ENCODE measurements at regions not wholly inside any gene's neighbourhood (a gene's known extent, or its start where the extent isn't known, plus 50 kb on each side); places are given as distances from the start of the nearest gene placed in this dataset.

DNA sequence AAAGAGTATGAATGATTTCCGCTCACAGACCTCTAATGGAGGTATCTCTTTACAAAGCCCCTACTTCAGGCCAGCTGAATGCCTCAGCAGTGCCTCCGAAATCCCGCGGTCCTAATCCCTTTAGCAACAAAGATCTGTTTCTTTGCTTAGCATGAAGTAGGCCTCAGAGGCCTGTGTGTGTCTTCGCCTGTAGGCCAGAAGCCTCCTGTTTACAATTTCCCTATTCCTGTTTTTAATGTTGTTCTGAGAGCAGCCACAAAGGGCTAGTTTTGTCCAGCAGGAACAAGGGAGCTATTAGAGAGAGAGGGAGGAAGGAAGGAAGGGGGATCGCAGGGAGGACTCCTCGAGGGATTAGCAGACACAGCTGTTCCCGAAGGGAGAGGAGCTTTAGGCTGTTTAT is 166.4 kb upstream of the SPRY4 start:
- ATAC-seq, result peak in 2 of 4 donors; percentile 42 to 58
- H3K36me3 ChIP-seq, result no peaks in the 10 kb centered on the region
- no peak for DNase-seq
- TF ChIP-seq, protein P1, sequence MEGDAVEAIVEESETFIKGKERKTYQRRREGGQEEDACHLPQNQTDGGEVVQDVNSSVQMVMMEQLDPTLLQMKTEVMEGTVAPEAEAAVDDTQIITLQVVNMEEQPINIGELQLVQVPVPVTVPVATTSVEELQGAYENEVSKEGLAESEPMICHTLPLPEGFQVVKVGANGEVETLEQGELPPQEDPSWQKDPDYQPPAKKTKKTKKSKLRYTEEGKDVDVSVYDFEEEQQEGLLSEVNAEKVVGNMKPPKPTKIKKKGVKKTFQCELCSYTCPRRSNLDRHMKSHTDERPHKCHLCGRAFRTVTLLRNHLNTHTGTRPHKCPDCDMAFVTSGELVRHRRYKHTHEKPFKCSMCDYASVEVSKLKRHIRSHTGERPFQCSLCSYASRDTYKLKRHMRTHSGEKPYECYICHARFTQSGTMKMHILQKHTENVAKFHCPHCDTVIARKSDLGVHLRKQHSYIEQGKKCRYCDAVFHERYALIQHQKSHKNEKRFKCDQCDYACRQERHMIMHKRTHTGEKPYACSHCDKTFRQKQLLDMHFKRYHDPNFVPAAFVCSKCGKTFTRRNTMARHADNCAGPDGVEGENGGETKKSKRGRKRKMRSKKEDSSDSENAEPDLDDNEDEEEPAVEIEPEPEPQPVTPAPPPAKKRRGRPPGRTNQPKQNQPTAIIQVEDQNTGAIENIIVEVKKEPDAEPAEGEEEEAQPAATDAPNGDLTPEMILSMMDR (IDR thresholded peaks at IDR 0.05), result no peak
- TF ChIP-seq POLR2A (IDR thresholded peaks at IDR 0.05), result no peak
- H3K27ac ChIP-seq, result peak overlapping the region; percentile 26 to 72 (median 58)
- no peak overlapping the region for H3K4me3 ChIP-seq
- WGBS, 4 donors, result 48 to 60% (median 55%) methylated on average over 8 of the region's 8 CpGs
- H3K9me3 ChIP-seq, result no peaks in the 10 kb centered on the region
- intact Hi-C loops (cut with DNase I), result loop anchor here in 3 of 10 donors (5.0 kb wide), 4 partner anchors 49 to 134 kb away; no protein-coding TSS in a partner anchor
- peaks cover 0 to 50% (median 20%) of the 10 kb centered on the region in 12 donors for H3K4me1 ChIP-seq
- no peaks in the 10 kb centered on the region for H3K27me3 ChIP-seq

DNA sequence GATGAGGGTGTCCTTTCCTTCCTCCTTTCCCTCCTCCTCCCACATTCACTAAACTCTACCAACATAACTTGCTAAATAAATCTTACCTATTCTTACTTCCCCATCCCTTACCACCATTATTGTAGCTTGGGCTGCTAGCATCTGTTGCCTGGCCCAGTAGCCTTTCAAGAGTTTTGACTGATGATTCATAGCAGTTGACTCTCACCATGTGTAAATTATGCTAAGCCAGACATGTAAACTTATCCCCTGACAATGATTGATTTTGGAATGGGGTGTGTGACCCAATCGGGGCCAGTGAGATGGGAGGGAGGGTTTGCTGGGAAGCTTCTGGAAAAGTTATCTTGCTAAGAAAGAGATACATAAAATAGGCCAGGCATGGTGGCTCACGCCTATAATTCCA is 161.8 kb upstream of the SPRY4 start:
- ATAC-seq (no peak), DNase-seq (no peak)
- Histone ChIP-seq H3K27me3 (no peaks in the 10 kb centered on the region), H3K4me1 (peaks cover 0 to 13% (median 5%) of the 10 kb centered on the region in 12 donors), H3K9me3 (peaks cover 0 to 13% (median 0%) of the 10 kb centered on the region in 12 donors), H3K36me3 (no peaks in the 10 kb centered on the region), H3K4me3 (no peak overlapping the region), H3K27ac (no peak overlapping the region)
- TF ChIP-seq POLR2A (IDR thresholded peaks at IDR 0.05), result no peak
- TF ChIP-seq, protein P1 (IDR thresholded peaks at IDR 0.05), result no peak
- intact Hi-C loops (cut with DNase I), result no loop called here
- 78 to 88% (median 87%) methylated on average over 2 of the region's 2 CpGs for WGBS, 4 donors

DNA sequence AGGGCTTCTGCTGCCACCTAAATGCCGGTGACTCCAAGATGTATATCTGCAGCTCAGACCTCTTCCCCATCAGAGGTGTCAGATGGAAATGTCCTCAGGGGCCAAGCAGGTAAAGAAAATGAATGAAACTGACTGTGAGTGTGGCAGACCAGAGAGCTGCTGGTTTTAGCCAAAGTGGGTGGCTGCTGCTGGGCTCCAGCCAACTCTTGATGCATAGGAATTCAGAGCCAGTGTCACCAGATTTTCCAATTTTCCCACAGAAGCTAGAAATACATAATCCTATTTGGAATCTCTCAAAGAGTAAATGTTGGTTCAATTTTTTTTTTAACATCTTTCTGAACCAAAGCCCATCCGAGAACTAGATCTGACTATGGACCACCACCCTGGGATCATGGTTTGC is 161.2 kb upstream of the SPRY4 start:
- TF ChIP-seq, protein P1 (IDR thresholded peaks at IDR 0.05), result no peak
- no peak for TF ChIP-seq POLR2A (IDR thresholded peaks at IDR 0.05)
- peaks cover 0 to 13% (median 0%) of the 10 kb centered on the region in 12 donors for H3K9me3 ChIP-seq
- H3K27me3 ChIP-seq, result no peaks in the 10 kb centered on the region
- intact Hi-C loops (cut with DNase I), result no loop called here
- DNase-seq (no peak), ATAC-seq (no peak)
- 77 to 99% (median 93%) methylated on average over 2 of the region's 2 CpGs for WGBS, 4 donors
- no peaks in the 10 kb centered on the region for H3K36me3 ChIP-seq
- H3K4me1 ChIP-seq, result peaks cover 0 to 8% (median under 1%) of the 10 kb centered on the region in 12 donors
- no peak overlapping the region for H3K27ac ChIP-seq
- H3K4me3 ChIP-seq, result no peak overlapping the region

- Histone ChIP-seq H3K27ac (no peak overlapping the region), H3K4me1 (no peaks in the 10 kb centered on the region), H3K27me3 (no peaks in the 10 kb centered on the region), H3K4me3 (no peak overlapping the region), H3K9me3 (peaks cover 0 to 13% (median 0%) of the 10 kb centered on the region in 12 donors), H3K36me3 (no peaks in the 10 kb centered on the region)
- WGBS, 4 donors, result 81 to 92% (median 91%) methylated on average over 2 of the region's 2 CpGs
- TF ChIP-seq, protein P1 (IDR thresholded peaks at IDR 0.05), result no peak
- TF ChIP-seq POLR2A (IDR thresholded peaks at IDR 0.05), result no peak
- intact Hi-C loops (cut with DNase I), result no loop called here
- ATAC-seq (no peak), DNase-seq (no peak)
Observed at GRCh38 chr5:142484821-142485387, 160.1 kb upstream of the SPRY4 start.

All from heart left ventricle (tissue), 16 donors.